GM21786 (cell line): ENCODE measurements at regions not wholly inside any gene's neighbourhood (a gene's known extent, or its start where the extent isn't known, plus 50 kb on each side); places are given as distances from the start of the nearest gene placed in this dataset.
"Not testable (repeated sequence)": the region's sequence is repeated elsewhere in the genome, so short reads cannot be mapped to it uniquely, and the experiment has no call there.

Experiments
- ATAC-seq: cut with Tn5 transposase; IDR thresholded peaks from one replicate; pipeline ENCODE4 v1.9.1; 2021; ENCODE audit not compliant: unreplicated experiment

DNA sequence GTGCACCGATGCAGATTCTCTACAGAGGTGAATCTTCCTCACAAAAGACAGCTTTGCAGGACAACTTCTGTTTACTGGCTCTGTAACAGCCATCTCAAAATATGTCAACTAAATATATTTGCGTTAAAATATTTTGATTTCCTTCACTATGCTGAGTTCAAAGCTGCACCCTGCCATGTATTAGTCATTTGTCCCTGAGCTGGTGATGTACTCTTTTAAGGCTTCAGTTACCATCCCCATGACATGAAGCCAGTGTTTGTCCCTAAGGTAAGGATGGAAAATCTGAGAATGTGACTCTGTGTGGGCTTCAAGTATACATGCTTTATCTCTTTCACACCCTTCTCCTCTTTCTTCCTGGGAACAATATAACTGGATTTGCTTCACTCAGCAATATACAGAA lies 70.2 kb upstream of the BTG3 start:
- ATAC-seq: no peak

DNA sequence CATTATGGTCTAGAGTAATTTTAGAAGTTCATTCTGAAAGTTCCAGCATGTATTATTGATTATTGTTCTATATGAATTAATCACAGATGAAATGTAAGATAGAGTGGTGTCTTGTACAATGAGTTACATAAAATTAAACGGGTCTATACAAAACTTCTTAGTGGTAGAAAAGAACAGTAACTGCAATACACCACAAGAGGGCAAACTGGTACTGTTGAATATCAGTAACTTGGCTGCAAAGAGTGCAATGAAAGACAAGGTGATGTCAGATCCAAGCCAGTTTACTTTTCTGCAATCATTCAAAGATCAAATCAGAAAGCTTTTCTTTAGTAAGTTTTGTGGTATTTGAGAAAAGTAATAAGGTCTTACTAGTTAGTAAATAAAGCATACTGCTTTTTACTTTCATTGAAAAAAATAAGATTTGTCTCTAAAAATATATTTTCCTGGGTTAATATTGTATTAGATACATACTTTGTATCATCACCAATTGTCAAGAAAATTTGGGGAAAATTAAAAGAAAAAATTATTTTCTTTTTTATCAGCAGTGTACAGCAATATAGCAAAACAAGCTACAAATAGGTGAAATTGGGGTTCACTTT lies 66.4 kb upstream of the BTG3 start:
- ATAC-seq: peak; percentile 97

DNA sequence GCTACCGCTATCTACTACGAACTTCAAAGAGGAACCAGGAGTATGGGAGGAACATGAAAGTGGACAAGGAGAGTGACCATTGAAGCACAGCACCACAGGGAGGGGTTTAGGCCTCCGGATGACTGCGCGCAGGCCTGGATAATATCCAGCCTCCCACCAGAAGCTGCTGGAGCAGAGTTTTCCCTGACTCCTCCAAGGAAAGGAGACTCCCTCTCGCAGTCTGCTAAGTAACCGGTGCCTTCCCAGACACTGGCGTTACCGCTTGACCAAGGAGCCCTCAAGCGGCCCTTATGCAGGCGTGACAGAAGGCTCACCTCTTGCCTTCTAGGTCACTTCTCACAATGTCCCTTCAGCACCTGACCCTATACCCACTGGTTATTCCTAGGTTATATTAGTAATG lies 64.2 kb upstream of the BTG3 start:
- not testable (repeated sequence) for ATAC-seq

DNA sequence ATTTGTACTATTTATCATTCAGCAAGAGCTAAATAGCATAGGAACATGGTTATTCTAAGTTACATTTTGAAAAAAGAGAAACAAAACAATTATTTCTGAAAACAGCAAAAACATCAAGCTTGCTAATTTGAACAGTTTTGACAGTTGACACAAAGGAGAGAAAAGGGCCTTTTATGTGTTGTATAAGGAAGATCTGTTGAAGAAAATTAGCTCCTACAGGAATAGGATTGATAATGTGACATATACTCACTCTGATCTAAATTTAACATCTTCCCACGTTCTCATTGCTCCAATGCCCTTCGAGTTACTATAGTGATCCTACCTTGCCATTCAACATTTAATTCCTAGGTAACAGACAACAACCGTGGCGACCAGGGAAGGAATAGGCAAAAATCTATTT lies 61.4 kb upstream of the BTG3 start:
- ATAC-seq: no peak

DNA sequence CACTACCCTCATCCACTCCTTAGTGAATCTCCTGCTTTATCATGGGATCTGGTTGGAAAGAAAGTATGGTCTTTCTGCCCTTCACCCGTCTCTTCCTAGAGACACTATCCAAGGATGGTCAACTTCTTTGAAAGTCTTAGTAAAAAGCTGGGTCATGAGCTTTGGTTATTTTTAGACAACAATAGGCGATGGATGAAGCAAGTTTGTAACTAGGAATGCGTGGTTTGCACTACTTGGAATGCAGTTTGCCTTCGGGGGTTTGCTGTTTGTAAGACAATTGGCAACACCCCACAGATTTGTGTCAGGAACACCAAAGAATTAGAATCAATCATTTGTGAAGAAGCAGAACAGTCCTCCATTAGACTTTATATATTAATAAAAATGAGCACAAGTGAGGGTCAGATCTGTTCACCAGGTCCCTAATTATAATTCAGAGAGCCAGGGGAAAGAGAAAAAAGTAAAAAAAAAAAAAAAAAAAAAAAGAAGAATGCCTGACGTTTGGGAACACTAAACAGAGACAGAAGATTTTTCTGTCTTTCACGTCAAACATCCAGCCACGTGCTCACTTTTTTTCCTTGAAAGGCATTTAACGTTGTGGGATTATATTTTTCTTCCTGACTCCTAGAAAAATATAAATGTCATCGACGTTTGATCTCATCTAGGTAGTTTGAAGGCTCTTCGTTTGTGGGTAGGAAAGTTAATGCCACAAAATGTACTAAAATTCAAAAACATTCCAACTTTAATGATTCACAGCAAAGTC lies 60.7 kb upstream of the BTG3 start:
- ATAC-seq: no peak

DNA sequence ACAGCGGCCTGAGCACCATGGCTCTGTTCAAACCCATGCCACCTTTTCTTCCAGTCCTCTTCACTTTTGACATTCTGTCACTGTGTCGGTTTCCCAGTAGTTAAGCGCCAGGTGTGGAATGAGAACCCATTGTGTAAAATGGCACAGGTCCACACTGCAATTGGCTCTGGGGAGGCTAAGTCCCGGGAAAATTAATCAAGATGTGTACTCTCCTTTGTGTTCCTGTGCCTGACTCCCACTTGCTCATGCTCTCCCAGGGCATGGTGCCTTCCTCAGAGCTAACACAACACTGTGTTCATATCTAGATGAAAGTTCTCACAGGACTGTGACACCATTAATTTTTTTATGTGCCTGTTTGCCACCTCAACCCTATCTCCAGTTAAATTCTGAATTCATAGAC lies 59.0 kb upstream of the BTG3 start:
- ATAC-seq: no peak

DNA sequence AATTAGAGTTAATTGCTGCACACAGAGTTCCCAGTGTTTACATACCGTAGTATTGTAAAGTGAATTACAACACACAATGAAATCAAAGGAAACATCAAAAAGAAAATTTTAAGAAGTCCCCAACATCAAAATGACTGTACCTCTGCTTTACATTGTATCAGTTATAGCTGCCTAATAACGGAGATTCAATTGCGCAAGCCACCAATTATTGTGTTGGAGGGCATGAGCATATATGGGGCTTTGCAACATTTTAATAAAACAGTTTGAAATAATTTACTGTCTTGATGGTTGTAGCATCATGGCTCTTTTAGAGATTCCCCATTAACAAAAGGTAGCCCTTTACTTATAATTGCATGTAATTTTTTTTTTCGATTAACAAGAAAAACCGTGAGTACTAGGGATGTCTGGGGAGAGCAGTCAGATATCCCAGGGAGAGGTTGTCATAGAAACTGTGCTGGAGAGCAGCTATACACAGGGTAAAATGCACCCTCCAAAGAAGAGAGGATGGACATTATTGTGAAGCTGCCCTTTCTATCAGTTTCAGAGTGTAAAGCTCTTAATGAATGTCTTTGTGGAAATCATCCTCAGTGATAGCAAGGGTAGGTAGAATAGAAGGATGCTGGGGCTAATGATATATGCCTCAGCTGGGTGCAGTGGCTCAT lies 55.9 kb upstream of the BTG3 start:
- ATAC-seq: no peak

DNA sequence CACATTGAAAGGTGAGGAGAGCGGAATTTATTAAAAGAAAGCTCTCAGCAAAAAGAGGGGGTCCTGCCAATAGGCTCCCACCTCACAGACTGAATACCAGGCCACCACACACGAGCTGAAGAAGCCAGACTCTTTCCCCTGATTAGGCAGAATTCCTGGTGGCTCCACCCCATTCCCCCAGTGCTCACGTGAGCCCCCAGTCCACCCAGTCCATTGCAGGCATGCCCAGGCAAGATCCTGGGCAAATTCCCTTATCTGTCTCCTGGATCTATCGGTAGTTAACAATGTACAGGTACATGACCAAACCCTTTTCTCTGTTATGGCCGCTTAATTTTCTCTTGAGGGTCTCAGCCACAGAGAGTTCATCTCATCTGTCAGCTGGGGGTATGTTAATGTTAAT lies 54.6 kb upstream of the BTG3 start:
- no peak for ATAC-seq
